ENCODE measurements at regions not wholly inside any gene's neighbourhood (a gene's known extent, or its start where the extent isn't known, plus 50 kb on each side); places are given as distances from the start of the nearest gene placed in this dataset.
"Not testable (repeated sequence)": the region's sequence is repeated elsewhere in the genome, so short reads cannot be mapped to it uniquely, and the experiment has no call there.

- no peak for DNase-seq (ENCODE audit: low read depth)
Observed at GRCh38 chr22:46040471-46041465, 63.8 kb upstream of the WNT7B start.

- DNase-seq (ENCODE audit: low read depth): no peak
Observed at GRCh38 chr22:46041642-46042041, 64.7 kb upstream of the WNT7B start.

- no peak for DNase-seq (ENCODE audit: low read depth)
Observed at GRCh38 chr22:46042786-46043185, 65.8 kb upstream of the WNT7B start.

GRCh38 chr22:46043339-46043738 is 66.4 kb upstream of the WNT7B start:
- DNase-seq (ENCODE audit: low read depth): no peak

GRCh38 chr22:46043816-46044620 is 67.1 kb upstream of the WNT7B start:
- no peak for DNase-seq (ENCODE audit: low read depth)

- DNase-seq (ENCODE audit: low read depth): no peak
Observed at GRCh38 chr22:46044621-46045458, 67.9 kb upstream of the WNT7B start.

GRCh38 chr22:46045459-46046298 is 68.7 kb upstream of the WNT7B start:
- DNase-seq (ENCODE audit: low read depth): no peak

- no peak for DNase-seq (ENCODE audit: low read depth)
Observed at GRCh38 chr22:46046299-46046685, 69.3 kb upstream of the WNT7B start.

- no peak for DNase-seq (ENCODE audit: low read depth)
Observed at GRCh38 chr22:46047226-46047625, 70.3 kb upstream of the WNT7B start.

GRCh38 chr22:46047841-46048595 is 71.1 kb upstream of the WNT7B start:
- DNase-seq (ENCODE audit: low read depth): no peak

- DNase-seq (ENCODE audit: low read depth): not testable (repeated sequence)
Observed at GRCh38 chr22:46048661-46049060, 71.7 kb upstream of the WNT7B start.

GRCh38 chr22:46049726-46050450 is 72.9 kb upstream of the WNT7B start:
- no peak for DNase-seq (ENCODE audit: low read depth)

- no peak for DNase-seq (ENCODE audit: low read depth)
Observed at GRCh38 chr22:46050451-46050845, 73.5 kb upstream of the WNT7B start.

- DNase-seq (ENCODE audit: low read depth): no peak
Observed at GRCh38 chr22:46050916-46051614, 74.1 kb upstream of the WNT7B start.

- DNase-seq (ENCODE audit: low read depth): no peak
Observed at GRCh38 chr22:46051646-46052045, 74.7 kb upstream of the WNT7B start.

- no peak for DNase-seq (ENCODE audit: low read depth)
Observed at GRCh38 chr22:46052331-46052771, 75.4 kb upstream of the WNT7B start.

GRCh38 chr22:46052801-46053562 is 76.0 kb upstream of the WNT7B start:
- DNase-seq (ENCODE audit: low read depth): no peak

GRCh38 chr22:46053563-46054090 is 76.7 kb upstream of the WNT7B start:
- DNase-seq (ENCODE audit: low read depth): peak; percentile 44
